ENCODE measurements at regions not wholly inside any gene's neighbourhood (a gene's known extent, or its start where the extent isn't known, plus 50 kb on each side); places are given as distances from the start of the nearest gene placed in this dataset.
"Not testable (repeated sequence)": the region's sequence is repeated elsewhere in the genome, so short reads cannot be mapped to it uniquely, and the experiment has no call there.

DNA sequence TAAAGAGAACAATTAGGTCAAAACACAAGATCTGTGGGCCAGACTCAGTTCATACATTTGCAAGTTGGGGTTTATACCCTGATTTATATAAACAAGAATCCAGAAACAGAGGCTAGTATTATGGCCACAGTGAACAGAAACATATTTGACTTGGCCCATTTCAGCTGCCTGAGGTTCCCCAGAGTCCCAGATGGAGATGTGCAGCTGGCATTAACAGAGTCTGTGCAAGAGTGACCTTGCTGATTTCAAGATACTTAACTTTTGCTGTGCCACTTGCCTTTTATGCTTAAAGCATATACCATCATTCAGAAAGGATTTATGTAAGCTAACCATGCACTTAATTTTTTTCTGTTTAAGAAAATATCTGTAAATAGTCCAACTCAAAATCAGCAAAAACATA lies 636.3 kb downstream of the TRIB2 start:
- DNase-seq (ENCODE audit: low read depth, low spot score) (no peak), FAIRE-seq (no peak)
- H3K27me3 ChIP-seq (ENCODE audit: control insufficient read depth in 2 of 2, insufficient read depth in 2 of 2, low read length in 2 of 2), result no peaks in the 10 kb centered on the region
- no peak overlapping the region for H3K4me3 ChIP-seq (replicated peaks in 1 of 3; ENCODE audit: insufficient read depth in 1 of 3, low read depth in 1 of 3, low read length in 3 of 3)
- H3K9me3 ChIP-seq (replicated peaks; ENCODE audit: control insufficient read depth, insufficient read depth, low read length), result peaks cover 5% of the 10 kb centered on the region
- dilution Hi-C loops (cut with MboI; ENCODE audit: extremely low pct_ligation_motif_present, low sequenced_read_pairs) (no loop called here), intact Hi-C loops (cut with micrococcal nuclease) (no loop called here)
- CTCF ChIA-PET, result no interaction called here
- H3K4me1 ChIP-seq (ENCODE audit: control insufficient read depth, extremely low read depth, insufficient read depth, low read length), result no peaks in the 10 kb centered on the region
- H3K9ac ChIP-seq (replicated peaks; ENCODE audit: extremely low read depth, insufficient read depth, low read length), result no peak overlapping the region
- H3K79me2 ChIP-seq (ENCODE audit: control insufficient read depth, insufficient read depth, low read length), result no peaks in the 10 kb centered on the region
- H3K27ac ChIP-seq (ENCODE audit: insufficient read depth, low read depth, low read length), result no peak overlapping the region
- H3K9me1 ChIP-seq (replicated peaks; ENCODE audit: control insufficient read depth, extremely low read depth, insufficient read depth, low read length), result no peaks in the 10 kb centered on the region
- POLR2A ChIA-PET, result no interaction called here
- no peak overlapping the region for H2AFZ ChIP-seq (ENCODE audit: low read depth, low read length)
- no peaks in the 10 kb centered on the region for H4K20me1 ChIP-seq (replicated peaks; ENCODE audit: control insufficient read depth, extremely low read depth, insufficient read depth, low read length)
- H3K4me2 ChIP-seq (ENCODE audit: insufficient read depth, low read length), result no peak overlapping the region
- H3K36me3 ChIP-seq (ENCODE audit: control insufficient read depth in 2 of 2, extremely low read depth in 1 of 2, insufficient read depth in 2 of 2, low read length in 2 of 2), result no peaks in the 10 kb centered on the region
- TF ChIP-seq FOS (IDR thresholded peaks at IDR 0.05; ENCODE audit: borderline replicate concordance, insufficient read depth, low read length) (no peak), EZH2 (IDR thresholded peaks at IDR 0.05; ENCODE audit: borderline replicate concordance, low read depth, low read length, severe bottlenecking) (no peak), POLR2A (IDR thresholded peaks at IDR 0.05; ENCODE audit: low read depth, low read length) (no peak), GATA2 (IDR thresholded peaks at IDR 0.05; ENCODE audit: insufficient read depth, insufficient read length, low read depth, low read length) (no peak)
- no TSS peak for BruUV-seq (replicated peaks)

DNA sequence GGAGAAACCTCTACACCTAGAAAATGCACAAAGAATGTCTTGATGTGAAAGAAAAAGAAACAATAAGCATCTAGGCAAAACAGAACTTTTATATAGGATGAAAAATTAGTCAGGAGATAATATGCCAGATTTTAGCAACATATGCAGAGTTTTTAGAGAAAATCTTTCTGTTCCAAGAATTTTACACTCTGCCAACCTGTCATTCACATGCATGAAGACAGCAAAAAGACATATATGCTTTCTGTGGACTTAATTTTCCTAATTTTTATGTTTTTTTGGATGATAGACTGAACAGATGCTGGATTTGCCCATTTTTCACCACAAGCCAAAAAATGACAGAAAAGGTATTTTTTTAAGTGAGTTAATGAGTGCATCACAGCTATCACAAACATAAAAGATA lies 637.3 kb downstream of the TRIB2 start:
- Histone ChIP-seq H3K9me1 (replicated peaks; ENCODE audit: control insufficient read depth, extremely low read depth, insufficient read depth, low read length) (no peaks in the 10 kb centered on the region), H3K4me3 (replicated peaks in 1 of 3; ENCODE audit: insufficient read depth in 1 of 3, low read depth in 1 of 3, low read length in 3 of 3) (no peak overlapping the region), H3K79me2 (ENCODE audit: control insufficient read depth, insufficient read depth, low read length) (no peaks in the 10 kb centered on the region), H3K9ac (replicated peaks; ENCODE audit: extremely low read depth, insufficient read depth, low read length) (no peak overlapping the region), H4K20me1 (replicated peaks; ENCODE audit: control insufficient read depth, extremely low read depth, insufficient read depth, low read length) (no peaks in the 10 kb centered on the region), H3K36me3 (ENCODE audit: control insufficient read depth in 2 of 2, extremely low read depth in 1 of 2, insufficient read depth in 2 of 2, low read length in 2 of 2) (no peaks in the 10 kb centered on the region), H3K27ac (ENCODE audit: insufficient read depth, low read depth, low read length) (no peak overlapping the region), H3K4me2 (ENCODE audit: insufficient read depth, low read length) (no peak overlapping the region), H2AFZ (ENCODE audit: low read depth, low read length) (no peak overlapping the region), H3K4me1 (ENCODE audit: control insufficient read depth, extremely low read depth, insufficient read depth, low read length) (no peaks in the 10 kb centered on the region), H3K9me3 (replicated peaks; ENCODE audit: control insufficient read depth, insufficient read depth, low read length) (peaks cover 5% of the 10 kb centered on the region), H3K27me3 (ENCODE audit: control insufficient read depth in 2 of 2, insufficient read depth in 2 of 2, low read length in 2 of 2) (no peaks in the 10 kb centered on the region)
- FAIRE-seq, result no peak
- intact Hi-C loops (cut with micrococcal nuclease) (no loop called here), dilution Hi-C loops (cut with MboI; ENCODE audit: extremely low pct_ligation_motif_present, low sequenced_read_pairs) (no loop called here)
- TF ChIP-seq POLR2AphosphoS5 (IDR thresholded peaks at IDR 0.05; ENCODE audit: insufficient read depth, low read depth, low read length), result no peak
- TF ChIP-seq MYC (IDR thresholded peaks at IDR 0.05; ENCODE audit: low read depth, low read length), result no peak
- TF ChIP-seq, protein P1, sequence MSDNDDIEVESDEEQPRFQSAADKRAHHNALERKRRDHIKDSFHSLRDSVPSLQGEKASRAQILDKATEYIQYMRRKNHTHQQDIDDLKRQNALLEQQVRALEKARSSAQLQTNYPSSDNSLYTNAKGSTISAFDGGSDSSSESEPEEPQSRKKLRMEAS (IDR thresholded peaks at IDR 0.05; ENCODE audit: insufficient read depth, insufficient read length), result no peak
- no peak for TF ChIP-seq JUN (IDR thresholded peaks at IDR 0.05; ENCODE audit: borderline replicate concordance, insufficient read depth, insufficient read length, low read depth)
- no peak for TF ChIP-seq FOS (IDR thresholded peaks at IDR 0.05; ENCODE audit: borderline replicate concordance, insufficient read depth, low read length)
- TF ChIP-seq, protein P2, sequence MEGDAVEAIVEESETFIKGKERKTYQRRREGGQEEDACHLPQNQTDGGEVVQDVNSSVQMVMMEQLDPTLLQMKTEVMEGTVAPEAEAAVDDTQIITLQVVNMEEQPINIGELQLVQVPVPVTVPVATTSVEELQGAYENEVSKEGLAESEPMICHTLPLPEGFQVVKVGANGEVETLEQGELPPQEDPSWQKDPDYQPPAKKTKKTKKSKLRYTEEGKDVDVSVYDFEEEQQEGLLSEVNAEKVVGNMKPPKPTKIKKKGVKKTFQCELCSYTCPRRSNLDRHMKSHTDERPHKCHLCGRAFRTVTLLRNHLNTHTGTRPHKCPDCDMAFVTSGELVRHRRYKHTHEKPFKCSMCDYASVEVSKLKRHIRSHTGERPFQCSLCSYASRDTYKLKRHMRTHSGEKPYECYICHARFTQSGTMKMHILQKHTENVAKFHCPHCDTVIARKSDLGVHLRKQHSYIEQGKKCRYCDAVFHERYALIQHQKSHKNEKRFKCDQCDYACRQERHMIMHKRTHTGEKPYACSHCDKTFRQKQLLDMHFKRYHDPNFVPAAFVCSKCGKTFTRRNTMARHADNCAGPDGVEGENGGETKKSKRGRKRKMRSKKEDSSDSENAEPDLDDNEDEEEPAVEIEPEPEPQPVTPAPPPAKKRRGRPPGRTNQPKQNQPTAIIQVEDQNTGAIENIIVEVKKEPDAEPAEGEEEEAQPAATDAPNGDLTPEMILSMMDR (IDR thresholded peaks at IDR 0.05; ENCODE audit: extremely low read depth in 1 of 2, insufficient read depth in 1 of 2, low read depth in 1 of 2, low read length in 2 of 2), result no peak
- no peak for TF ChIP-seq EZH2 (IDR thresholded peaks at IDR 0.05; ENCODE audit: borderline replicate concordance, low read depth, low read length, severe bottlenecking)
- no peak for TF ChIP-seq POLR2A (IDR thresholded peaks at IDR 0.05; ENCODE audit: low read depth, low read length)
- TF ChIP-seq GATA2 (IDR thresholded peaks at IDR 0.05; ENCODE audit: insufficient read depth, insufficient read length, low read depth, low read length), result no peak
- ChIA-PET CTCF (no interaction called here), POLR2A (no interaction called here)
- DNase-seq (ENCODE audit: low read depth, low spot score), result no peak
- no TSS peak for BruUV-seq (replicated peaks)

DNA sequence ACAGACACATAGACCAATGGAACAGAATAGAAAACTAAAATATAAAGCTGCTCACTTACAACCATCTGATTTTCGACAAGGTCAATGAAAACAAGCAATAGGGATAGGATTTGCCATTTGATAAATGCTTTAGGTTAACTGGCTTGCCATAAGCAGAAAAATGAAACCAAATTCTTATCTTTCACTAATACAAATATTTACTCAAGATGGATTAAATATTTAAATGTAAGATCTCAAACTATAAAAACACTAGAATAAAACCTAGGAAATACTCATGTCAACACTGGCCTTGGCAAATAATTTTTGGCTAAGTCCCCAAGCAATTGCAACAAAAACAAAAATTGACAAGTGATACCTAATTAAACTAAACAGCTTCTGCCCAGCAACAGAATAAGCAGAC lies 665.2 kb downstream of the TRIB2 start:
- H3K9me3 ChIP-seq (replicated peaks; ENCODE audit: control insufficient read depth, insufficient read depth, low read length); H3K79me2 ChIP-seq (ENCODE audit: control insufficient read depth, insufficient read depth, low read length); dilution Hi-C loops (cut with MboI; ENCODE audit: extremely low pct_ligation_motif_present, low sequenced_read_pairs); H4K20me1 ChIP-seq (replicated peaks; ENCODE audit: control insufficient read depth, extremely low read depth, insufficient read depth, low read length); FAIRE-seq; H3K27ac ChIP-seq (ENCODE audit: insufficient read depth, low read depth, low read length); BruUV-seq (replicated peaks); H3K4me1 ChIP-seq (ENCODE audit: control insufficient read depth, extremely low read depth, insufficient read depth, low read length); H3K36me3 ChIP-seq (ENCODE audit: control insufficient read depth in 2 of 2, extremely low read depth in 1 of 2, insufficient read depth in 2 of 2, low read length in 2 of 2); H3K4me3 ChIP-seq (replicated peaks in 1 of 3; ENCODE audit: insufficient read depth in 1 of 3, low read depth in 1 of 3, low read length in 3 of 3); H3K27me3 ChIP-seq (ENCODE audit: control insufficient read depth in 2 of 2, insufficient read depth in 2 of 2, low read length in 2 of 2); POLR2A ChIA-PET; CTCF ChIA-PET; H3K9ac ChIP-seq (replicated peaks; ENCODE audit: extremely low read depth, insufficient read depth, low read length); H3K9me1 ChIP-seq (replicated peaks; ENCODE audit: control insufficient read depth, extremely low read depth, insufficient read depth, low read length); H2AFZ ChIP-seq (ENCODE audit: low read depth, low read length); intact Hi-C loops (cut with micrococcal nuclease); DNase-seq (ENCODE audit: low read depth, low spot score); H3K4me2 ChIP-seq (ENCODE audit: insufficient read depth, low read length): not testable (repeated sequence)

Data from endothelial cell of umbilical vein (primary cell).